Activated CD4-positive, alpha-beta memory T cell treated with anti-CD3 and anti-CD28 coated beads, Interleukin-2, amount 10 ng/mL, durations not matched to agents 7 days and 5 days (primary cell): ENCODE measurements at regions not wholly inside any gene's neighbourhood (a gene's known extent, or its start where the extent isn't known, plus 50 kb on each side); places are given as distances from the start of the nearest gene placed in this dataset.

Source experiments
- CTCF ChIA-PET: fragments of 350-600 bp; sonication (Branson Sonifier 250); formaldehyde crosslinking; loops from one replicate; lab custom pipeline; 2021; ENCODE audit warnings: antibody characterized with exemption, inconsistent platforms; lab: Charles Lee
- POLR2A ChIA-PET: fragments of 350-600 bp; sonication (Branson Sonifier 250); formaldehyde crosslinking; loops from one replicate; lab custom pipeline; 2021; ENCODE audit warnings: antibody characterized with exemption; lab: Charles Lee
- DNase-seq: peaks from one replicate; pipeline ENCODE4 v3.0.0-alpha.2; 2020
- H3K27ac Mint-ChIP-seq: one replicate; pipeline ENCODE4 v1.8.0; 2021; ENCODE audit warnings: mild to moderate bottlenecking, mixed read lengths
- H3K27me3 Mint-ChIP-seq: one replicate; pipeline ENCODE4 v1.8.0; 2021; ENCODE audit warnings: mixed read lengths
- H3K36me3 Mint-ChIP-seq: one replicate; pipeline ENCODE4 v1.8.0; 2021; ENCODE audit warnings: low read depth, mixed read lengths
- H3K4me1 Mint-ChIP-seq: one replicate; pipeline ENCODE4 v1.8.0; 2021; ENCODE audit warnings: mixed read lengths
- H3K4me3 Mint-ChIP-seq: one replicate; pipeline ENCODE4 v1.8.0; 2021; ENCODE audit warnings: mild to moderate bottlenecking, mixed read lengths
- H3K9me3 Mint-ChIP-seq: one replicate; pipeline ENCODE4 v1.8.0; 2021; ENCODE audit warnings: mixed read lengths

- Mint-ChIP-seq H3K4me3 (no peak overlapping the region), H3K36me3 (no peaks in the 10 kb centered on the region), H3K9me3 (peaks cover 7% of the 10 kb centered on the region), H3K27ac (no peak overlapping the region), H3K27me3 (no peaks in the 10 kb centered on the region), H3K4me1 (no peaks in the 10 kb centered on the region)
- ChIA-PET CTCF (no interaction called here), POLR2A (no interaction called here)
- no peak for DNase-seq
Observed at GRCh38 chr18:40031435-40031834, 1923.6 kb upstream of the PIK3C3 start.

GRCh38 chr18:40019797-40020392, 1935.1 kb upstream of the PIK3C3 start:
- Mint-ChIP-seq H3K27me3 (no peaks in the 10 kb centered on the region), H3K4me1 (no peaks in the 10 kb centered on the region), H3K36me3 (no peaks in the 10 kb centered on the region), H3K4me3 (no peak overlapping the region), H3K9me3 (peaks cover 6% of the 10 kb centered on the region), H3K27ac (no peak overlapping the region)
- CTCF ChIA-PET: no interaction called here
- POLR2A ChIA-PET: no interaction called here
- DNase-seq: no peak

GRCh38 chr18:40018266-40018665, 1936.8 kb upstream of the PIK3C3 start:
- H3K4me3 Mint-ChIP-seq: no peak overlapping the region

GRCh38 chr18:40017021-40017420, 1938.0 kb upstream of the PIK3C3 start:
- peaks cover 4% of the 10 kb centered on the region for H3K9me3 Mint-ChIP-seq
- POLR2A ChIA-PET: no interaction called here

More at GRCh38 chr18:40018266-40018665, 1936.8 kb upstream of the PIK3C3 start:
- POLR2A ChIA-PET: no interaction called here
- H3K4me1 Mint-ChIP-seq: no peaks in the 10 kb centered on the region
- DNase-seq: no peak
- no peak overlapping the region for H3K27ac Mint-ChIP-seq
- CTCF ChIA-PET: no interaction called here
- H3K36me3 Mint-ChIP-seq: no peaks in the 10 kb centered on the region
- H3K27me3 Mint-ChIP-seq: no peaks in the 10 kb centered on the region
- peaks cover 4% of the 10 kb centered on the region for H3K9me3 Mint-ChIP-seq

GRCh38 chr18:40016405-40016804, 1938.6 kb upstream of the PIK3C3 start:
- no peaks in the 10 kb centered on the region for H3K27me3 Mint-ChIP-seq
- no peak overlapping the region for H3K4me3 Mint-ChIP-seq
- H3K4me1 Mint-ChIP-seq: no peaks in the 10 kb centered on the region
- no peak for DNase-seq
- no peaks in the 10 kb centered on the region for H3K36me3 Mint-ChIP-seq
- no peak overlapping the region for H3K27ac Mint-ChIP-seq
- CTCF ChIA-PET: no interaction called here
- POLR2A ChIA-PET: no interaction called here
- H3K9me3 Mint-ChIP-seq: peaks cover 4% of the 10 kb centered on the region

More at GRCh38 chr18:40017021-40017420, 1938.0 kb upstream of the PIK3C3 start:
- Mint-ChIP-seq H3K27ac (no peak overlapping the region), H3K4me3 (no peak overlapping the region), H3K4me1 (no peaks in the 10 kb centered on the region), H3K27me3 (no peaks in the 10 kb centered on the region), H3K36me3 (no peaks in the 10 kb centered on the region)
- DNase-seq: no peak
- CTCF ChIA-PET: no interaction called here

- no peak for DNase-seq
- ChIA-PET POLR2A (no interaction called here), CTCF (no interaction called here)
- H3K27me3 Mint-ChIP-seq: no peaks in the 10 kb centered on the region
- H3K27ac Mint-ChIP-seq: no peak overlapping the region
- H3K4me1 Mint-ChIP-seq: no peaks in the 10 kb centered on the region
- H3K4me3 Mint-ChIP-seq: no peak overlapping the region
- no peaks in the 10 kb centered on the region for H3K9me3 Mint-ChIP-seq
- no peaks in the 10 kb centered on the region for H3K36me3 Mint-ChIP-seq
Observed at GRCh38 chr18:40013001-40013609, 1941.9 kb upstream of the PIK3C3 start.

- Mint-ChIP-seq H3K9me3 (peaks cover 2% of the 10 kb centered on the region), H3K4me1 (no peaks in the 10 kb centered on the region), H3K36me3 (no peaks in the 10 kb centered on the region), H3K27me3 (no peaks in the 10 kb centered on the region), H3K4me3 (no peak overlapping the region), H3K27ac (no peak overlapping the region)
- POLR2A ChIA-PET: no interaction called here
- CTCF ChIA-PET: no interaction called here
- no peak for DNase-seq
Observed at GRCh38 chr18:40011201-40011600, 1943.8 kb upstream of the PIK3C3 start.

- no peak for DNase-seq
- CTCF ChIA-PET: no interaction called here
- H3K4me1 Mint-ChIP-seq: no peaks in the 10 kb centered on the region
- POLR2A ChIA-PET: no interaction called here
- no peak overlapping the region for H3K27ac Mint-ChIP-seq
- no peaks in the 10 kb centered on the region for H3K27me3 Mint-ChIP-seq
- no peaks in the 10 kb centered on the region for H3K36me3 Mint-ChIP-seq
- peaks cover 7% of the 10 kb centered on the region for H3K9me3 Mint-ChIP-seq
- H3K4me3 Mint-ChIP-seq: no peak overlapping the region
Observed at GRCh38 chr18:40006634-40007033, 1948.4 kb upstream of the PIK3C3 start.

GRCh38 chr18:40004246-40004645, 1950.8 kb upstream of the PIK3C3 start:
- H3K36me3 Mint-ChIP-seq: no peaks in the 10 kb centered on the region
- no peak overlapping the region for H3K27ac Mint-ChIP-seq
- peaks cover 11% of the 10 kb centered on the region for H3K9me3 Mint-ChIP-seq
- no peaks in the 10 kb centered on the region for H3K4me1 Mint-ChIP-seq
- DNase-seq: no peak
- ChIA-PET POLR2A (no interaction called here), CTCF (no interaction called here)
- no peaks in the 10 kb centered on the region for H3K27me3 Mint-ChIP-seq
- H3K4me3 Mint-ChIP-seq: no peak overlapping the region

GRCh38 chr18:39998317-39998716, 1956.7 kb upstream of the PIK3C3 start:
- H3K36me3 Mint-ChIP-seq: no peaks in the 10 kb centered on the region
- H3K27me3 Mint-ChIP-seq: no peaks in the 10 kb centered on the region
- POLR2A ChIA-PET: no interaction called here
- H3K4me3 Mint-ChIP-seq: no peak overlapping the region
- H3K27ac Mint-ChIP-seq: no peak overlapping the region
- DNase-seq: no peak
- CTCF ChIA-PET: no interaction called here
- peaks cover 9% of the 10 kb centered on the region for H3K9me3 Mint-ChIP-seq
- H3K4me1 Mint-ChIP-seq: no peaks in the 10 kb centered on the region

- H3K36me3 Mint-ChIP-seq: no peaks in the 10 kb centered on the region
- DNase-seq: no peak
- H3K9me3 Mint-ChIP-seq: peaks cover 9% of the 10 kb centered on the region
- ChIA-PET CTCF (no interaction called here), POLR2A (no interaction called here)
- H3K27me3 Mint-ChIP-seq: no peaks in the 10 kb centered on the region
- no peak overlapping the region for H3K27ac Mint-ChIP-seq
- no peaks in the 10 kb centered on the region for H3K4me1 Mint-ChIP-seq
- H3K4me3 Mint-ChIP-seq: no peak overlapping the region
Observed at GRCh38 chr18:39994498-39994897, 1960.5 kb upstream of the PIK3C3 start.

GRCh38 chr18:39991696-39992265, 1963.3 kb upstream of the PIK3C3 start:
- no peaks in the 10 kb centered on the region for H3K4me1 Mint-ChIP-seq
- H3K9me3 Mint-ChIP-seq: peaks cover 7% of the 10 kb centered on the region
- H3K36me3 Mint-ChIP-seq: no peaks in the 10 kb centered on the region
- no peak overlapping the region for H3K27ac Mint-ChIP-seq
- CTCF ChIA-PET: interaction anchor here (0.6 kb wide), 1 partner anchor 1304 kb away, joined by 3 read pairs; no protein-coding TSS in a partner anchor
- no peak overlapping the region for H3K4me3 Mint-ChIP-seq
- POLR2A ChIA-PET: no interaction called here
- no peaks in the 10 kb centered on the region for H3K27me3 Mint-ChIP-seq
- DNase-seq: no peak

- no peak overlapping the region for H3K4me3 Mint-ChIP-seq
- ChIA-PET POLR2A (no interaction called here), CTCF (no interaction called here)
- no peaks in the 10 kb centered on the region for H3K4me1 Mint-ChIP-seq
- H3K27ac Mint-ChIP-seq: no peak overlapping the region
- H3K9me3 Mint-ChIP-seq: peaks cover 4% of the 10 kb centered on the region
- no peaks in the 10 kb centered on the region for H3K36me3 Mint-ChIP-seq
- no peaks in the 10 kb centered on the region for H3K27me3 Mint-ChIP-seq
- no peak for DNase-seq
Observed at GRCh38 chr18:39990540-39990939, 1964.5 kb upstream of the PIK3C3 start.

- Mint-ChIP-seq H3K9me3 (peaks cover 9% of the 10 kb centered on the region), H3K4me3 (no peak overlapping the region), H3K4me1 (no peaks in the 10 kb centered on the region), H3K27ac (no peak overlapping the region), H3K36me3 (no peaks in the 10 kb centered on the region), H3K27me3 (no peaks in the 10 kb centered on the region)
- CTCF ChIA-PET: no interaction called here
- POLR2A ChIA-PET: no interaction called here
- no peak for DNase-seq
Observed at GRCh38 chr18:39976771-39977170, 1978.3 kb upstream of the PIK3C3 start.
